ENCODE measurements at regions not wholly inside any gene's neighbourhood (a gene's known extent, or its start where the extent isn't known, plus 50 kb on each side); places are given as distances from the start of the nearest gene placed in this dataset.

GRCh38 chr17:70857351-70857750 lies 688.0 kb downstream of the KCNJ2 start:
- TF ChIP-seq, protein P1, sequence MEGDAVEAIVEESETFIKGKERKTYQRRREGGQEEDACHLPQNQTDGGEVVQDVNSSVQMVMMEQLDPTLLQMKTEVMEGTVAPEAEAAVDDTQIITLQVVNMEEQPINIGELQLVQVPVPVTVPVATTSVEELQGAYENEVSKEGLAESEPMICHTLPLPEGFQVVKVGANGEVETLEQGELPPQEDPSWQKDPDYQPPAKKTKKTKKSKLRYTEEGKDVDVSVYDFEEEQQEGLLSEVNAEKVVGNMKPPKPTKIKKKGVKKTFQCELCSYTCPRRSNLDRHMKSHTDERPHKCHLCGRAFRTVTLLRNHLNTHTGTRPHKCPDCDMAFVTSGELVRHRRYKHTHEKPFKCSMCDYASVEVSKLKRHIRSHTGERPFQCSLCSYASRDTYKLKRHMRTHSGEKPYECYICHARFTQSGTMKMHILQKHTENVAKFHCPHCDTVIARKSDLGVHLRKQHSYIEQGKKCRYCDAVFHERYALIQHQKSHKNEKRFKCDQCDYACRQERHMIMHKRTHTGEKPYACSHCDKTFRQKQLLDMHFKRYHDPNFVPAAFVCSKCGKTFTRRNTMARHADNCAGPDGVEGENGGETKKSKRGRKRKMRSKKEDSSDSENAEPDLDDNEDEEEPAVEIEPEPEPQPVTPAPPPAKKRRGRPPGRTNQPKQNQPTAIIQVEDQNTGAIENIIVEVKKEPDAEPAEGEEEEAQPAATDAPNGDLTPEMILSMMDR (conservative IDR thresholded peaks at IDR 0.05), result no peak
- no peak for TF ChIP-seq EZH2 (IDR thresholded peaks at IDR 0.05; ENCODE audit: low read depth)

Data from PC-9 (cell line).